Mucosa of rectum (tissue), 2 donors: ENCODE measurements at regions not wholly inside any gene's neighbourhood (a gene's known extent, or its start where the extent isn't known, plus 50 kb on each side); places are given as distances from the start of the nearest gene placed in this dataset.

ENCODE experiments used
- H3K27ac ChIP-seq, 2 donors: one replicate each; pipeline ENCODE4 v1.7.0; 2013; ENCODE audit warnings: inconsistent platforms in 2 of 2, low read depth in 2 of 2, low read length in 2 of 2
- H3K27me3 ChIP-seq, 2 donors: one replicate each; pipeline ENCODE4 v1.7.0; 2013; ENCODE audit warnings: low read length in 2 of 2; ENCODE audit not compliant: control insufficient read depth in 2 of 2, insufficient read depth in 2 of 2
- H3K36me3 ChIP-seq, 2 donors: one replicate each; pipeline ENCODE4 v1.7.0; 2013; ENCODE audit warnings: low read length in 2 of 2; ENCODE audit not compliant: control insufficient read depth in 2 of 2, insufficient read depth in 2 of 2
- H3K4me1 ChIP-seq, 2 donors: one replicate each; pipeline ENCODE4 v1.7.0; 2013; ENCODE audit warnings: low read length in 2 of 2, mild to moderate bottlenecking in 1 of 2; ENCODE audit not compliant: control insufficient read depth in 2 of 2, insufficient read depth in 2 of 2
- H3K4me3 ChIP-seq, 2 donors: one replicate each; pipeline ENCODE4 v1.7.0; 2013; ENCODE audit warnings: low read length in 2 of 2
- H3K9ac ChIP-seq, 2 donors: one replicate each; pipeline ENCODE4 v1.7.0; 2013; ENCODE audit warnings: low read length in 2 of 2, low read depth in 1 of 2, mild to moderate bottlenecking in 1 of 2
- H3K9me3 ChIP-seq, 2 donors: one replicate each; pipeline ENCODE4 v1.7.0; 2013; ENCODE audit warnings: low read length in 2 of 2; ENCODE audit not compliant: control insufficient read depth in 2 of 2
- donor health status: healthy.
- donor health status: Normal muscosa, but diverticular disease.

GRCh38 chr1:56137521-56138505 lies 441.6 kb downstream of the PLPP3 start:
- peaks cover 3 to 4% of the 10 kb centered on the region in 2 donors for H3K4me1 ChIP-seq
- no peaks in the 10 kb centered on the region for H3K36me3 ChIP-seq
- H3K27me3 ChIP-seq = no peaks in the 10 kb centered on the region
- H3K9ac ChIP-seq = no peak overlapping the region
- no peaks in the 10 kb centered on the region for H3K9me3 ChIP-seq
- H3K27ac ChIP-seq = no peak overlapping the region
- H3K4me3 ChIP-seq = no peak overlapping the region

GRCh38 chr1:56137090-56137489 lies 442.3 kb downstream of the PLPP3 start:
- H3K4me1 ChIP-seq = peaks cover 0 to 3% of the 10 kb centered on the region in 2 donors
- no peaks in the 10 kb centered on the region for H3K9me3 ChIP-seq
- no peak overlapping the region for H3K4me3 ChIP-seq
- no peak overlapping the region for H3K27ac ChIP-seq
- H3K27me3 ChIP-seq = no peaks in the 10 kb centered on the region
- no peak overlapping the region for H3K9ac ChIP-seq
- H3K36me3 ChIP-seq = no peaks in the 10 kb centered on the region

DNA sequence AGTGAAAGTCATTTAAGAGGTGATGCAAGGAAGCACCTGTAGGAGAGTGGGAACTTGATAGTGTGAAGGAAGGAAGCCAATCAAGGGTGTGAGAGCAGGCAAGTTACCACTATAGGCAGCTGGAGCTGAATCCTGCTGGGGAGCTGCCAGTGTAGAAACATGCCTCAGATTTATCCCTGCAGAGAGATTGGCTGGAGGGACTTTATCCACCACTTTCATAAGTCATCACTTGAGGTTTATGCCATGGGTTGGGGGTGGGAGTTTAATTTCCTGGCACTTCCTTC lies 443.6 kb downstream of the PLPP3 start:
- no peak overlapping the region for H3K4me3 ChIP-seq
- H3K27ac ChIP-seq = no peak overlapping the region
- H3K4me1 ChIP-seq = peaks cover 0 to 3% of the 10 kb centered on the region in 2 donors
- H3K27me3 ChIP-seq = no peaks in the 10 kb centered on the region
- no peak overlapping the region for H3K9ac ChIP-seq
- no peaks in the 10 kb centered on the region for H3K9me3 ChIP-seq
- no peaks in the 10 kb centered on the region for H3K36me3 ChIP-seq

- no peak overlapping the region for H3K27ac ChIP-seq
- H3K9ac ChIP-seq = no peak overlapping the region
- no peak overlapping the region for H3K4me3 ChIP-seq
- H3K27me3 ChIP-seq = no peaks in the 10 kb centered on the region
- H3K4me1 ChIP-seq = peaks cover 0 to 3% of the 10 kb centered on the region in 2 donors
- no peaks in the 10 kb centered on the region for H3K36me3 ChIP-seq
- H3K9me3 ChIP-seq = no peaks in the 10 kb centered on the region
Observed at GRCh38 chr1:56135069-56135863, 444.1 kb downstream of the PLPP3 start.

GRCh38 chr1:56133522-56134472 lies 445.6 kb downstream of the PLPP3 start:
- Histone ChIP-seq H3K4me3 (no peak overlapping the region), H3K9ac (no peak overlapping the region), H3K27ac (no peak overlapping the region), H3K36me3 (no peaks in the 10 kb centered on the region), H3K9me3 (no peaks in the 10 kb centered on the region), H3K4me1 (peaks cover 0 to 3% of the 10 kb centered on the region in 2 donors), H3K27me3 (no peaks in the 10 kb centered on the region)

GRCh38 chr1:56132520-56132919 lies 446.8 kb downstream of the PLPP3 start:
- H3K27ac ChIP-seq = no peak overlapping the region
- peaks cover 0 to 3% of the 10 kb centered on the region in 2 donors for H3K4me1 ChIP-seq
- no peaks in the 10 kb centered on the region for H3K27me3 ChIP-seq
- no peak overlapping the region for H3K4me3 ChIP-seq
- H3K9me3 ChIP-seq = no peaks in the 10 kb centered on the region
- no peaks in the 10 kb centered on the region for H3K36me3 ChIP-seq
- no peak overlapping the region for H3K9ac ChIP-seq

GRCh38 chr1:56129837-56130236 lies 449.5 kb downstream of the PLPP3 start:
- Histone ChIP-seq H3K4me1 (peaks cover 0 to 3% of the 10 kb centered on the region in 2 donors), H3K4me3 (no peak overlapping the region), H3K27ac (no peak overlapping the region), H3K27me3 (no peaks in the 10 kb centered on the region), H3K9me3 (no peaks in the 10 kb centered on the region), H3K36me3 (no peaks in the 10 kb centered on the region), H3K9ac (no peak overlapping the region)

- H3K27ac ChIP-seq = no peak overlapping the region
- H3K9me3 ChIP-seq = no peaks in the 10 kb centered on the region
- H3K36me3 ChIP-seq = no peaks in the 10 kb centered on the region
- no peaks in the 10 kb centered on the region for H3K27me3 ChIP-seq
- H3K4me1 ChIP-seq = no peaks in the 10 kb centered on the region
- no peak overlapping the region for H3K4me3 ChIP-seq
- H3K9ac ChIP-seq = no peak overlapping the region
Observed at GRCh38 chr1:56125316-56125715, 454.0 kb downstream of the PLPP3 start.

DNA sequence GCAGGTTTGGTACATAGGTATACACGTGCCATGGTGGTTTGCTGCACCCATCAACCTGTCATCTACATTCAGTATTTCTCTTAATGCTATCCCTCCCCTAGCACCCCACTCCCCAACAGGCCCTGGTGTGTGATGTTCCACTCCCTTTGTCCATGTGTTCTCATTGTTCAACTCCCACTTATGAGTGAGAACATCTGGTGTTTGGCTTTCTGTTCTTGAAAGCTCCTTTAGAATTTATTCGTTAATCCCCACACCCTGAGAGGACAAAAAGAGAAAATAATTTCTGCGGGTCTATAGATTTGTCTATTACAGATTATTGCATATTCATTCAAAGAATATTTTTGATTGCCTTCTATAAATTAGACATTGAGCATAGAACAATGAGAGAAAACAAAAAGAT lies 455.5 kb downstream of the PLPP3 start:
- Histone ChIP-seq H3K4me3 (no peak overlapping the region), H3K9ac (no peak overlapping the region), H3K36me3 (no peaks in the 10 kb centered on the region), H3K27ac (no peak overlapping the region), H3K9me3 (no peaks in the 10 kb centered on the region), H3K4me1 (no peaks in the 10 kb centered on the region), H3K27me3 (no peaks in the 10 kb centered on the region)
